HEK293 (cell line): ENCODE measurements at regions not wholly inside any gene's neighbourhood (a gene's known extent, or its start where the extent isn't known, plus 50 kb on each side); places are given as distances from the start of the nearest gene placed in this dataset.

Experiments
- HOXA7 ChIP-seq: sonication (generic); formaldehyde crosslinking; IDR thresholded peaks from 2 replicates; pipeline ENCODE4 v1.8.1; 2022; ENCODE audit warnings: missing genetic modification reagents, borderline replicate concordance
- ZNF561 ChIP-seq: fragments of 450-650 bp; IDR thresholded peaks from 2 replicates; pipeline ENCODE4 v1.5.1; 2018; ENCODE audit warnings: missing biosample characterization, missing genetic modification characterization, borderline replicate concordance
- ZNF792 ChIP-seq: fragments of 450-650 bp; formaldehyde crosslinking; IDR thresholded peaks from 2 replicates; pipeline ENCODE4 v1.5.1; 2016; ENCODE audit warnings: missing biosample characterization, missing genetic modification characterization
- TF ChIP-seq, protein P1 (sequence below): fragments of 450-650 bp; formaldehyde crosslinking; IDR thresholded peaks from 2 replicates; pipeline ENCODE4 v1.5.1; 2016; ENCODE audit warnings: missing biosample characterization, missing genetic modification characterization
- TF ChIP-seq, protein P2 (sequence below): fragments of 450-650 bp; formaldehyde crosslinking; IDR thresholded peaks from 2 replicates; pipeline ENCODE4 v1.5.1; 2016; ENCODE audit warnings: missing biosample characterization, missing genetic modification characterization

DNA sequence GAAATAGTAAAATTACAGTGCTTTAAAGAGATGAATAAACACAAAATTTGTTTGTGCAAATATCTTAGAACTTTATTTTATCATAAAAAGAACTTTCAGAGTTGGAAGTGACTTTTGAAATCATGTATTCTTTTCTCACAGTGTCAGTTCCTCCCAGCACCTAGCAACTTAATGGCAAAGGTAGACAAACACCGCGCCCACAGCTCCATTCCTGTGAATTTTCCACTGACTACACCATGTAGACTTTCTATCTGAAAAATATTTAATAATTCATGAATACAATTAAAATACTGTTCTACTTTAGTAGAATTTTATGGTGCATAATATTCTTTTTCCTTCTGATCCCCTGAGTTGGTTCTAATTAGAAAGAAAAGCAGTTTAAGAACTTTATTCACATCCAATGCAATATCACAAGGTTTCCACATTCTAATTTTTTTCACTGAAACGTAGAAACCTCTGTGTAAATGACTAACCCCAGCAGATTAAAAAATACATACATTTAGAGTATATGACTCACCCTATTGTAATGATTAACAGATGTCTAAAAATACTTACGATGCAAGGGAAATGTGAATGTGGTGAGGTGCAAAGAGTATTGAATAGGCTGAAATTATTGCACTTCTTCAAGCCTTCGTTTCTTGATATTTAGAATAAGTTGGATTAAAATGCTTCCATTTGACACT lies 218.2 kb upstream of the CCDC179 start:
- TF ChIP-seq, protein P1, sequence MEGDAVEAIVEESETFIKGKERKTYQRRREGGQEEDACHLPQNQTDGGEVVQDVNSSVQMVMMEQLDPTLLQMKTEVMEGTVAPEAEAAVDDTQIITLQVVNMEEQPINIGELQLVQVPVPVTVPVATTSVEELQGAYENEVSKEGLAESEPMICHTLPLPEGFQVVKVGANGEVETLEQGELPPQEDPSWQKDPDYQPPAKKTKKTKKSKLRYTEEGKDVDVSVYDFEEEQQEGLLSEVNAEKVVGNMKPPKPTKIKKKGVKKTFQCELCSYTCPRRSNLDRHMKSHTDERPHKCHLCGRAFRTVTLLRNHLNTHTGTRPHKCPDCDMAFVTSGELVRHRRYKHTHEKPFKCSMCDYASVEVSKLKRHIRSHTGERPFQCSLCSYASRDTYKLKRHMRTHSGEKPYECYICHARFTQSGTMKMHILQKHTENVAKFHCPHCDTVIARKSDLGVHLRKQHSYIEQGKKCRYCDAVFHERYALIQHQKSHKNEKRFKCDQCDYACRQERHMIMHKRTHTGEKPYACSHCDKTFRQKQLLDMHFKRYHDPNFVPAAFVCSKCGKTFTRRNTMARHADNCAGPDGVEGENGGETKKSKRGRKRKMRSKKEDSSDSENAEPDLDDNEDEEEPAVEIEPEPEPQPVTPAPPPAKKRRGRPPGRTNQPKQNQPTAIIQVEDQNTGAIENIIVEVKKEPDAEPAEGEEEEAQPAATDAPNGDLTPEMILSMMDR, result no peak
- TF ChIP-seq, protein P2, sequence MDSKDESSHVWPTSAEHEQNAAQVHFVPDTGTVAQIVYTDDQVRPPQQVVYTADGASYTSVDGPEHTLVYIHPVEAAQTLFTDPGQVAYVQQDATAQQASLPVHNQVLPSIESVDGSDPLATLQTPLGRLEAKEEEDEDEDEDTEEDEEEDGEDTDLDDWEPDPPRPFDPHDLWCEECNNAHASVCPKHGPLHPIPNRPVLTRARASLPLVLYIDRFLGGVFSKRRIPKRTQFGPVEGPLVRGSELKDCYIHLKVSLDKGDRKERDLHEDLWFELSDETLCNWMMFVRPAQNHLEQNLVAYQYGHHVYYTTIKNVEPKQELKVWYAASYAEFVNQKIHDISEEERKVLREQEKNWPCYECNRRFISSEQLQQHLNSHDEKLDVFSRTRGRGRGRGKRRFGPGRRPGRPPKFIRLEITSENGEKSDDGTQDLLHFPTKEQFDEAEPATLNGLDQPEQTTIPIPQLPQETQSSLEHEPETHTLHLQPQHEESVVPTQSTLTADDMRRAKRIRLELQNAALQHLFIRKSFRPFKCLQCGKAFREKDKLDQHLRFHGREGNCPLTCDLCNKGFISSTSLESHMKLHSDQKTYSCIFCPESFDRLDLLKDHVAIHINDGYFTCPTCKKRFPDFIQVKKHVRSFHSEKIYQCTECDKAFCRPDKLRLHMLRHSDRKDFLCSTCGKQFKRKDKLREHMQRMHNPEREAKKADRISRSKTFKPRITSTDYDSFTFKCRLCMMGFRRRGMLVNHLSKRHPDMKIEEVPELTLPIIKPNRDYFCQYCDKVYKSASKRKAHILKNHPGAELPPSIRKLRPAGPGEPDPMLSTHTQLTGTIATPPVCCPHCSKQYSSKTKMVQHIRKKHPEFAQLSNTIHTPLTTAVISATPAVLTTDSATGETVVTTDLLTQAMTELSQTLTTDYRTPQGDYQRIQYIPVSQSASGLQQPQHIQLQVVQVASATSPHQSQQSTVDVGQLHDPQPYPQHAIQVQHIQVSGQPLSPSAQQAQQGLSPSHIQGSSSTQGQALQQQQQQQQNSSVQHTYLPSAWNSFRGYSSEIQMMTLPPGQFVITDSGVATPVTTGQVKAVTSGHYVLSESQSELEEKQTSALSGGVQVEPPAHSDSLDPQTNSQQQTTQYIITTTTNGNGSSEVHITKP, result no peak
- TF ChIP-seq ZNF792 (tag by site-specific recombination) (no peak), ZNF561 (tag by site-specific recombination) (no peak), HOXA7 (no peak)
